ENCODE measurements at regions not wholly inside any gene's neighbourhood (a gene's known extent, or its start where the extent isn't known, plus 50 kb on each side); places are given as distances from the start of the nearest gene placed in this dataset.

GRCh38 chr20:19889011-19889953, 127.9 kb upstream of the NAA20 start:
- peak in 1 of 2 donors; percentile 71 for DNase-seq (ENCODE audit: low spot score in 2 of 2)
- H3K4me3 ChIP-seq, result peak overlapping the region; percentile 54 to 55
- no peaks in the 10 kb centered on the region for H3K27me3 ChIP-seq
- peaks cover 2 to 43% of the 10 kb centered on the region in 2 donors for H3K4me1 ChIP-seq
- peak overlapping the region; percentile 87 to 90 for H3K27ac ChIP-seq
- H3K36me3 ChIP-seq, result peaks cover 0 to 5% of the 10 kb centered on the region in 2 donors
- TF ChIP-seq CTCF (IDR thresholded peaks at IDR 0.05), result no peak
- no peaks in the 10 kb centered on the region for H3K9me3 ChIP-seq
- intact Hi-C loops (cut with DNase I), result loop anchor here (5.0 to 10.0 kb wide), 6 partner anchors 56 to 197 kb away; partner anchors contain the start of gene RIN2

GRCh38 chr20:19890445-19891051, 126.6 kb upstream of the NAA20 start:
- Histone ChIP-seq H3K4me1 (peaks cover 2 to 39% of the 10 kb centered on the region in 2 donors), H3K27ac (peak overlapping the region; percentile 87 to 90)
- intact Hi-C loops (cut with DNase I), result no loop called here

GRCh38 chr20:19893356-19893755, 123.8 kb upstream of the NAA20 start:
- H3K4me1 ChIP-seq, result peaks cover 0 to 13% of the 10 kb centered on the region in 2 donors
- H3K27me3 ChIP-seq, result no peaks in the 10 kb centered on the region
- no peak overlapping the region for H3K4me3 ChIP-seq
- H3K9me3 ChIP-seq, result no peaks in the 10 kb centered on the region
- no peak for TF ChIP-seq CTCF (IDR thresholded peaks at IDR 0.05)
- H3K36me3 ChIP-seq, result peaks cover 3 to 11% of the 10 kb centered on the region in 2 donors
- no peak overlapping the region for H3K27ac ChIP-seq
- intact Hi-C loops (cut with DNase I), result no loop called here
- no peak for DNase-seq (ENCODE audit: low spot score in 2 of 2)

More at GRCh38 chr20:19890445-19891051, 126.6 kb upstream of the NAA20 start:
- no peak for DNase-seq (ENCODE audit: low spot score in 2 of 2)
- peaks cover 0 to 5% of the 10 kb centered on the region in 2 donors for H3K36me3 ChIP-seq
- H3K27me3 ChIP-seq, result no peaks in the 10 kb centered on the region
- no peaks in the 10 kb centered on the region for H3K9me3 ChIP-seq
- peak overlapping the region; percentile 54 to 55 for H3K4me3 ChIP-seq
- TF ChIP-seq CTCF (IDR thresholded peaks at IDR 0.05), result no peak

- no peak overlapping the region for H3K27ac ChIP-seq
- TF ChIP-seq CTCF (IDR thresholded peaks at IDR 0.05), result no peak
- peaks cover 3 to 20% of the 10 kb centered on the region in 2 donors for H3K36me3 ChIP-seq
- H3K27me3 ChIP-seq, result no peaks in the 10 kb centered on the region
- H3K4me1 ChIP-seq, result no peaks in the 10 kb centered on the region
- DNase-seq (ENCODE audit: low spot score in 2 of 2), result no peak
- H3K4me3 ChIP-seq, result no peak overlapping the region
- H3K9me3 ChIP-seq, result peaks cover 0 to 4% of the 10 kb centered on the region in 2 donors
- intact Hi-C loops (cut with DNase I), result no loop called here
These were observed 121.4 kb upstream of the NAA20 start for GRCh38 chr20:19895761-19896160.

- peaks cover 0 to 4% of the 10 kb centered on the region in 2 donors for H3K9me3 ChIP-seq
- peaks cover 3 to 20% of the 10 kb centered on the region in 2 donors for H3K36me3 ChIP-seq
- no peak for DNase-seq (ENCODE audit: low spot score in 2 of 2)
- no peaks in the 10 kb centered on the region for H3K4me1 ChIP-seq
- TF ChIP-seq CTCF (IDR thresholded peaks at IDR 0.05), result no peak
- no peak overlapping the region for H3K4me3 ChIP-seq
- intact Hi-C loops (cut with DNase I), result no loop called here
- H3K27me3 ChIP-seq, result no peaks in the 10 kb centered on the region
- H3K27ac ChIP-seq, result no peak overlapping the region
These were observed 119.3 kb upstream of the NAA20 start for GRCh38 chr20:19897891-19898290.
